Thoracic aorta (tissue), 2 donors: ENCODE measurements at regions not wholly inside any gene's neighbourhood (a gene's known extent, or its start where the extent isn't known, plus 50 kb on each side); places are given as distances from the start of the nearest gene placed in this dataset.

Experiments used
- ATAC-seq: fragments of 150-250 bp; one replicate; pipeline ENCODE4 v1.8.0; 2017; ENCODE audit warnings: low read depth; ENCODE audit not compliant: insufficient number of reproducible peaks, low FRiP score
- DNase-seq: peaks from one replicate; pipeline ENCODE4 v3.0.0-alpha.2; 2020; ENCODE audit warnings: low spot score
- H3K27ac ChIP-seq, 2 donors: fragments of 200-600 bp; sonication (generic); 1 replicate in 1 of 2; 2 replicates in 1 of 2; pipeline ENCODE4 v1.5.1; 2016; ENCODE audit warnings: mild to moderate bottlenecking in 2 of 2, moderate library complexity in 2 of 2
- H3K27me3 ChIP-seq: fragments of 200-600 bp; sonication (generic); replicated peaks from 2 replicates; pipeline ENCODE4 v1.6.0; 2016; ENCODE audit warnings: mild to moderate bottlenecking; ENCODE audit not compliant: insufficient read depth
- H3K36me3 ChIP-seq: fragments of 200-600 bp; sonication (generic); one replicate; pipeline ENCODE4 v1.5.1; 2016
- H3K4me1 ChIP-seq, 2 donors: fragments of 200-600 bp; sonication (generic); 1 replicate in 1 of 2; 2 replicates in 1 of 2; pipeline versions ENCODE4 v1.5.1 to v1.6.0; 2016; ENCODE audit warnings: low read depth in 2 of 2, mild to moderate bottlenecking in 1 of 2; ENCODE audit not compliant: control insufficient read depth in 1 of 2
- H3K4me3 ChIP-seq: fragments of 200-600 bp; sonication (generic); 2 replicates; pipeline ENCODE4 v1.5.1; 2016; ENCODE audit warnings: mild to moderate bottlenecking
- H3K9me3 ChIP-seq: fragments of 200-600 bp; sonication (generic); 2 replicates; pipeline ENCODE4 v1.5.1; 2016
- TF ChIP-seq, protein P1 (sequence below): fragments of 200-600 bp; sonication (generic); IDR thresholded peaks from one replicate; pipeline ENCODE4 v1.5.1; 2019; ENCODE audit warnings: antibody characterized with exemption

DNA sequence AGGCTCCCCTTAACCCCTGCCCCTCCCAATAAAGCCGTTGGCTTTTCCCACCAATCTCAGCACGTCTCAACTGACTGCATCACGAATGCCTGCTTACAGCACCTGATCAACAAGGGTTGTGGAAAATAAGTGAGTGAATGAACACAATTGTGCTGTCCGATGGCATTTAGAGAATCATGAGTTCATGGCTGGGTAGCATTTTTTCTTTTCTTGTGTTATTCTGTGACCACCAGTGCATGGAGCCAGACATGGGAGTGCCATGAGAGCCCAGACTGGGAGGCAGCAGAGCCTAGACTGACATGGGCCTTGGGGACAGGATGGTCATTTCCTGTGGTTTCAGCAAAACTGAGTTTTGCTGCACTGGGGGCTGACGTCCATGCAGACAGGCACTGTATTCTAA lies 254.1 kb upstream of the IGFBP3 start:
- TF ChIP-seq, protein P1, sequence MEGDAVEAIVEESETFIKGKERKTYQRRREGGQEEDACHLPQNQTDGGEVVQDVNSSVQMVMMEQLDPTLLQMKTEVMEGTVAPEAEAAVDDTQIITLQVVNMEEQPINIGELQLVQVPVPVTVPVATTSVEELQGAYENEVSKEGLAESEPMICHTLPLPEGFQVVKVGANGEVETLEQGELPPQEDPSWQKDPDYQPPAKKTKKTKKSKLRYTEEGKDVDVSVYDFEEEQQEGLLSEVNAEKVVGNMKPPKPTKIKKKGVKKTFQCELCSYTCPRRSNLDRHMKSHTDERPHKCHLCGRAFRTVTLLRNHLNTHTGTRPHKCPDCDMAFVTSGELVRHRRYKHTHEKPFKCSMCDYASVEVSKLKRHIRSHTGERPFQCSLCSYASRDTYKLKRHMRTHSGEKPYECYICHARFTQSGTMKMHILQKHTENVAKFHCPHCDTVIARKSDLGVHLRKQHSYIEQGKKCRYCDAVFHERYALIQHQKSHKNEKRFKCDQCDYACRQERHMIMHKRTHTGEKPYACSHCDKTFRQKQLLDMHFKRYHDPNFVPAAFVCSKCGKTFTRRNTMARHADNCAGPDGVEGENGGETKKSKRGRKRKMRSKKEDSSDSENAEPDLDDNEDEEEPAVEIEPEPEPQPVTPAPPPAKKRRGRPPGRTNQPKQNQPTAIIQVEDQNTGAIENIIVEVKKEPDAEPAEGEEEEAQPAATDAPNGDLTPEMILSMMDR: no peak
- Histone ChIP-seq H3K27me3 (no peaks in the 10 kb centered on the region), H3K9me3 (no peaks in the 10 kb centered on the region), H3K4me1 (peaks cover 0 to 13% of the 10 kb centered on the region in 2 donors), H3K27ac (no peak overlapping the region), H3K36me3 (no peaks in the 10 kb centered on the region), H3K4me3 (no peak overlapping the region)
- DNase-seq (no peak), ATAC-seq (no peak)

DNA sequence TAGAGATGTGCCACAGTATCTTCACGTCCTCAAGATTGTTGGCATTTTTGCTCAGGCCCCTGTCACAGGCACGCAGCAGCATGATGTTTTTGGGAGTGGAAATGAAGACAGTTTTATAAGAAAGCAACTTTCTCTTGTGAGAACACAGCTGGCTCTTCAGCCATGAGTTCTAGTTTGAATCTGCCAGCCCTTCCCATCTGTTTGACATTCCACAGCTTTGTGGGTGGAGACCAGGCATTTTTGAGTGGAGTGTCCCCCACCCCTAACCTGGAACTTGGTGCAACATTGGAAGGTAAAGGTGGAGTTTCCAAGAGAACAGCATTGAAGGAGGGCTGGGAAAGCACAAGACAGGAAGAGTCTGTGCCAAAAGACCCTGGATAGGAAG lies 253.1 kb upstream of the IGFBP3 start:
- DNase-seq (no peak), ATAC-seq (no peak)
- Histone ChIP-seq H3K4me3 (no peak overlapping the region), H3K36me3 (no peaks in the 10 kb centered on the region), H3K27me3 (no peaks in the 10 kb centered on the region), H3K9me3 (no peaks in the 10 kb centered on the region), H3K4me1 (peaks cover 0 to 13% of the 10 kb centered on the region in 2 donors), H3K27ac (no peak overlapping the region)
- TF ChIP-seq, protein P1: no peak

DNA sequence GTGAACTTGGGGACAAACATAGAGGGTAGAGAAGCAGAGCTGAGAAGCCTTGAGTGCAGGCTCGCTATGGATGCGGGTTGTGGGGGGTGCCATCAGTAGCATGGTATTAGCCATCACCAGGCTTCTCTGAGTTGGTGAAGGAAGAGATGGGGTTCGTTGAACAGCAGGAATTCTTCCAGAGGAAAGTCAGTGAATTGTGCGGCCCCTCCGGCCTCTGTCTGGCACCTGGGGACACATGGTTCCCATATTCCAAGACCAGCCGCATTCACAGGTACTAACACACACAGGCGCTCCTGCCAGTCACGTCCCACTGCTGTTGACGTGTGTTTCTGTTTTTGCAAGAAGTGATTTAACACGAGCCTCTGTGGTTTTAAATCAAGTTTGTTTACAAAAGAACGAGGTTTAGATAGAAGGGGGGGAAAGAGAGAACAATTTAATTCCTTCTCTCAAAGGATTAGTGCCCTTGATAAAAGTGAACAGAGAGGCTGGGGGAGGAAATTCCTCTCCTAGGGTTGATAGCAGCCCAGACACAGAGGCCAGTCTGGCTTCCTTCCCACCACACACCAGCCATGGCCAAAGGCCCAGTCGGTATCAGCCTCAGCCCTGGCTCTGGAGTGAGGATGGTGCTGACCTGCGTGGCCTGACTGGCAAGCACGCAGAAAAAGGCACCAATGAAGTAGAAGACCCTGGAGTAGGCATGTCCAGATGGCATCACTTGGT lies 252.6 kb upstream of the IGFBP3 start:
- ATAC-seq (no peak), DNase-seq (no peak)
- Histone ChIP-seq H3K27me3 (no peaks in the 10 kb centered on the region), H3K4me3 (no peak overlapping the region), H3K9me3 (no peaks in the 10 kb centered on the region), H3K4me1 (peaks cover 0 to 13% of the 10 kb centered on the region in 2 donors), H3K36me3 (no peaks in the 10 kb centered on the region), H3K27ac (no peak overlapping the region)
- TF ChIP-seq, protein P1: no peak

DNA sequence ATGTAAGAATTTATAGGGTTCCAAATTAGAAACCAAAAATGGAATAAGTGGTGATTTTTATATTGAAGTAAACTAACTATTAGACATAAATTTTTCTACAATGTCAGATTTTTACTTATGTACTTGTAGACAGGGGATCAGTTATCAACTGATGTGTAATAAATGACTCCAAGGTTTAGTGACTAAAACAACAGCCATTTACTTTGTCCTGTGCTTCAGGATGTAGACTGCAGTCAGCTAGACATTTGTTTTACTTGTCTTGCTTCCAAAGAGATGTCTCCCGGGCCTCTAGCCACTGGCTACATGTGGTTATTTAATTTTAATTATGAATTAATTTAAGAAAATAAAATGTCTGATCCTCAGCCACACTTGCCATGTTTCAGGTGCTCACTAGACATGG lies 249.7 kb upstream of the IGFBP3 start:
- H3K36me3 ChIP-seq: no peaks in the 10 kb centered on the region
- H3K27ac ChIP-seq: no peak overlapping the region
- no peaks in the 10 kb centered on the region for H3K9me3 ChIP-seq
- H3K4me3 ChIP-seq: no peak overlapping the region
- DNase-seq: no peak
- no peaks in the 10 kb centered on the region for H3K27me3 ChIP-seq
- TF ChIP-seq, protein P1: no peak
- H3K4me1 ChIP-seq: peaks cover 0 to 13% of the 10 kb centered on the region in 2 donors
- no peak for ATAC-seq

DNA sequence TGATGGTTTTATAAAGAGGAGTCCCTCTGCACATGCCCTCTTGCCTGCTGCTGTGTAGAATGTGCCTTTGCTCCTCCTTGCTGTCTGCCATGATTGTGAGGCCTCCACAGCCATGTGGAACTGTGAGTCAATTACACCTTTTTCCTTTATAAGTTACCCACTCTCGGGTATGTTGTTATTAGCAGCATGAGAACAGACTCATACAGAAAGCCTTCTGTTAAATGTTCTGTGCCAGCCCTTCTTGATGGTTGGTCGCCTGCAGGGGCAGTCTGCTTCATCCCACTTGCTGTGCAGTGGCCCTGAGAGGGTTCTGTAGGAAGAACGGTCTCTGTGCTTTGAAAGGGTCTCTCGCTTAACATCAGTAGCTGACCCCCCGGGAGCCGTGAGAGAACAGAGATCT lies 248.9 kb upstream of the IGFBP3 start:
- Histone ChIP-seq H3K27me3 (no peaks in the 10 kb centered on the region), H3K36me3 (no peaks in the 10 kb centered on the region), H3K27ac (no peak overlapping the region), H3K4me3 (no peak overlapping the region), H3K9me3 (no peaks in the 10 kb centered on the region), H3K4me1 (peaks cover 0 to 13% of the 10 kb centered on the region in 2 donors)
- TF ChIP-seq, protein P1: no peak
- ATAC-seq: no peak
- no peak for DNase-seq
